Body of pancreas (tissue), 4 donors: ENCODE measurements at regions not wholly inside any gene's neighbourhood (a gene's known extent, or its start where the extent isn't known, plus 50 kb on each side); places are given as distances from the start of the nearest gene placed in this dataset.

Experiments
- POLR2A ChIP-seq, 3 donors: fragments of 450-650 bp; IDR thresholded peaks; one replicate each; pipeline ENCODE4 v1.6.1; 2016; ENCODE audit warnings: antibody characterized with exemption in 3 of 3, mild to moderate bottlenecking in 2 of 3
- TF ChIP-seq, protein P1 (sequence below), 7 experiments: fragments of 450-650 bp in 4 of 7; fragments of 200-600 bp in 3 of 7; sonication (generic) in 3 of 7; IDR thresholded peaks; one replicate each; pipeline ENCODE4 v1.5.1; 2016 to 2019; ENCODE audit warnings: antibody characterized with exemption in 7 of 7

DNA sequence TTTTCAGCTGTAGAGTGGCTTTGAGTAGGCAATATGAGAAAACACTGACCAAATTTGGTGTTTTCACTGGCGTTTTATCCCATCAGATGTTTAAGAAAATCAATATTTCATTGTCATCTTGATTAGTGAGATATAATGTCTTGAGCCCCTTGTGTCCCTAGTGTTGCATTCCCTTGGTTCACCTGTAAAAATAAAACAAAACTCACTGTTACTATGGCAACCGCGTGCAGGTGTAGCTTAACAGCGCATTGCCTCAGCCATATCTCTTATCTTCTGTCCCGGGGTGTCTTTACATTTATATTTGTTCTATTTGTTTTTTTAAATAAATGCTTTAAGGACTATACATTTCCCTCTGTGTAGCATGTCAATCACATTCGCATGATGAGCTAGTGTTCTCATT lies 551.6 kb downstream of the ZIC1 start:
- TF ChIP-seq, protein P1, sequence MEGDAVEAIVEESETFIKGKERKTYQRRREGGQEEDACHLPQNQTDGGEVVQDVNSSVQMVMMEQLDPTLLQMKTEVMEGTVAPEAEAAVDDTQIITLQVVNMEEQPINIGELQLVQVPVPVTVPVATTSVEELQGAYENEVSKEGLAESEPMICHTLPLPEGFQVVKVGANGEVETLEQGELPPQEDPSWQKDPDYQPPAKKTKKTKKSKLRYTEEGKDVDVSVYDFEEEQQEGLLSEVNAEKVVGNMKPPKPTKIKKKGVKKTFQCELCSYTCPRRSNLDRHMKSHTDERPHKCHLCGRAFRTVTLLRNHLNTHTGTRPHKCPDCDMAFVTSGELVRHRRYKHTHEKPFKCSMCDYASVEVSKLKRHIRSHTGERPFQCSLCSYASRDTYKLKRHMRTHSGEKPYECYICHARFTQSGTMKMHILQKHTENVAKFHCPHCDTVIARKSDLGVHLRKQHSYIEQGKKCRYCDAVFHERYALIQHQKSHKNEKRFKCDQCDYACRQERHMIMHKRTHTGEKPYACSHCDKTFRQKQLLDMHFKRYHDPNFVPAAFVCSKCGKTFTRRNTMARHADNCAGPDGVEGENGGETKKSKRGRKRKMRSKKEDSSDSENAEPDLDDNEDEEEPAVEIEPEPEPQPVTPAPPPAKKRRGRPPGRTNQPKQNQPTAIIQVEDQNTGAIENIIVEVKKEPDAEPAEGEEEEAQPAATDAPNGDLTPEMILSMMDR (IDR thresholded peaks at IDR 0.05), result no peak
- TF ChIP-seq POLR2A (IDR thresholded peaks at IDR 0.05), result no peak
